ENCODE measurements at regions not wholly inside any gene's neighbourhood (a gene's known extent, or its start where the extent isn't known, plus 50 kb on each side); places are given as distances from the start of the nearest gene placed in this dataset.
"Not testable (repeated sequence)": the region's sequence is repeated elsewhere in the genome, so short reads cannot be mapped to it uniquely, and the experiment has no call there.

GRCh38 chr5:116778651-116779280, 204.1 kb upstream of the SEMA6A start:
- no peak for DNase-seq (ENCODE audit: low read depth)
- TF ChIP-seq CTCF (conservative IDR thresholded peaks at IDR 0.05; ENCODE audit: low read depth, low read length), result no peak
- no peak overlapping the region for H3K4me3 ChIP-seq (ENCODE audit: low read depth, low read length)

- no peak for TF ChIP-seq CTCF (conservative IDR thresholded peaks at IDR 0.05; ENCODE audit: low read depth, low read length)
- DNase-seq (ENCODE audit: low read depth), result no peak
- H3K4me3 ChIP-seq (ENCODE audit: low read depth, low read length), result peak overlapping the region; percentile 45
Measured at GRCh38 chr5:116778032-116778431, 203.4 kb upstream of the SEMA6A start.

- H3K4me3 ChIP-seq (ENCODE audit: low read depth, low read length), result no peak overlapping the region
- TF ChIP-seq CTCF (conservative IDR thresholded peaks at IDR 0.05; ENCODE audit: low read depth, low read length), result no peak
- no peak for DNase-seq (ENCODE audit: low read depth)
Measured at GRCh38 chr5:116773926-116774325, 199.3 kb upstream of the SEMA6A start.

- no peak overlapping the region for H3K4me3 ChIP-seq (ENCODE audit: low read depth, low read length)
- DNase-seq (ENCODE audit: low read depth), result no peak
- TF ChIP-seq CTCF (conservative IDR thresholded peaks at IDR 0.05; ENCODE audit: low read depth, low read length), result no peak
Measured at GRCh38 chr5:116772806-116773205, 198.2 kb upstream of the SEMA6A start.

- no peak overlapping the region for H3K4me3 ChIP-seq (ENCODE audit: low read depth, low read length)
- no peak for DNase-seq (ENCODE audit: low read depth)
- TF ChIP-seq CTCF (conservative IDR thresholded peaks at IDR 0.05; ENCODE audit: low read depth, low read length), result no peak
Measured at GRCh38 chr5:116772152-116772501, 197.5 kb upstream of the SEMA6A start.

GRCh38 chr5:116771466-116772151, 197.0 kb upstream of the SEMA6A start:
- no peak for DNase-seq (ENCODE audit: low read depth)

GRCh38 chr5:116769953-116770352, 195.3 kb upstream of the SEMA6A start:
- DNase-seq (ENCODE audit: low read depth), result not testable (repeated sequence)

More at GRCh38 chr5:116771466-116772151, 197.0 kb upstream of the SEMA6A start:
- TF ChIP-seq CTCF (conservative IDR thresholded peaks at IDR 0.05; ENCODE audit: low read depth, low read length), result no peak
- no peak overlapping the region for H3K4me3 ChIP-seq (ENCODE audit: low read depth, low read length)

More at GRCh38 chr5:116769953-116770352, 195.3 kb upstream of the SEMA6A start:
- H3K4me3 ChIP-seq (ENCODE audit: low read depth, low read length), result not testable (repeated sequence)
